Kasumi-1 (cell line): ENCODE measurements at regions not wholly inside any gene's neighbourhood (a gene's known extent, or its start where the extent isn't known, plus 50 kb on each side); places are given as distances from the start of the nearest gene placed in this dataset.

Experiments
- DNase-seq, 2 experiments: peaks; one replicate each; lab custom pipeline; 2025; lab: John Stamatoyannopoulos, UW

DNA sequence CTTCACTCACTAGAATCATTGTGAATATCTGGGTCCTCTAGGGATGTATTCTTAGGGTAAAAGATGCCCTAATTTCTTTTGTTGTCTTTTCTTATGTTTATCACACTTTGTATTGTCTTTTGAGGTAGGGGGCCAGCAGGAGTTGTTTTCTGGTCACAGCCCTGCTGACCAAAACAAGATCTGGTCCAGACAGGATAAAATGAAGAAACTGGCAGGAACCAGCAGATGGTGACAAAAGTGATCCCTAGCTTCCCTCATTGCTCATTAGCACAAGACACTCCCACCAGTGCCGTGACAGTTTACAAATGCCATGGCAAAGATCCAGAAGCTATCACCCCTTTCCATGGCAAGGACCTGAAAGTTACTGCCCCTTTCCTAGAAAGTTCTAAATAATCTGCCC lies 81.7 kb upstream of the CCDC85A start:
- DNase-seq = no peak

GRCh38 chr2:56102866-56103265 lies 80.9 kb upstream of the CCDC85A start:
- no peak for DNase-seq

DNA sequence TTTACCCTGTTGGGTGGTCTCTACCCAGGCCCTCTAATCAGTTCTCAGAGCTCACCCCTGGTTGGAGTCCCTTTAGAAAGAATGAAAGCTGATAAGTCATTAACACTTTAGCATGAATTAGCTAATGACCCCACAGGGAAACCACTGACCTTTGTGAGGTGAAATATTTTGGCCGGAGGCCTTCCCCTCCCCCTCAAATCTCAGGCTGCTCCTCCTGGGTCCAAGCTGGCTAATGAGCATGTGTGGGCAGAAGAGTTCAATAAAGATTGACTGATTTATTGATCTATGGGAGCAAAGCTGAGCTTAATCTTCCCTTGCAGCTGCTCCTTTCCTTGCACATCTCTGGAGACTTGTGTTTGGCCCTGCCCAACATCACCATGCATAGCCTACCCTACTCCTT lies 78.8 kb upstream of the CCDC85A start:
- no peak for DNase-seq

DNA sequence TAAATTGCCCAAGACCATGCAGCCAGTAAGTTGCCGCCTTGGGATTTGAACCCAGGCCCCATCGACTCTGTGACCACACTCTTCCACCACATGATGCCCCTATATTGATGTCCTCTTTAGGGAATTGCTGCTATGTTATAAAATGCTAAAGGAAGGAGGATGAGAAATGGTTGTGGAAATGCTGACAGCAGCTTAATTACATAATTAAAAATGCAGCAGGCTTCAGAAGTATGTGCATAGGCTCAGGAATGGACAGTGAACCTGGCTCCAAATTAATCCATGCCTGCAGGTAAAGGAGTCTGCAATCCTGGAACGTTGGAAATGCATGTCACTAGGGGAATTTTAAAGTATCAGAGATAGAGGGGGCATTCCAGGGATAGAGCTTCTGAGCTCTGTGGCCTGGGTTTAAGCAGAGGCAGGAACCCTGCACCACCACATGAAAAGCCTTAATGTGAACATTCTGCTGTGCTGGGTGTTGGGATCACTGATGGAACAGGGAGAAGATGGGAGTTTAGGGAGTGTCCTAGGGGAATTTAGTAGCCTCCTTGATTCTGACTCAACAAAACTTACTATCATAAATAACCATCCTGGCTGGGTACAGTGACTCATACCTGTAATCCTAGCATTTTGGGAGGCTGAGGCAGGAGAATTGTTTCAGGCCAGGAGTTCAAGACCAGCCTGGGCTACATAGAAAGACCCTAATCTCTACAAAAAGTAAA lies 76.1 kb upstream of the CCDC85A start:
- DNase-seq = no peak

GRCh38 chr2:56108806-56109205 lies 75.0 kb upstream of the CCDC85A start:
- no peak for DNase-seq

DNA sequence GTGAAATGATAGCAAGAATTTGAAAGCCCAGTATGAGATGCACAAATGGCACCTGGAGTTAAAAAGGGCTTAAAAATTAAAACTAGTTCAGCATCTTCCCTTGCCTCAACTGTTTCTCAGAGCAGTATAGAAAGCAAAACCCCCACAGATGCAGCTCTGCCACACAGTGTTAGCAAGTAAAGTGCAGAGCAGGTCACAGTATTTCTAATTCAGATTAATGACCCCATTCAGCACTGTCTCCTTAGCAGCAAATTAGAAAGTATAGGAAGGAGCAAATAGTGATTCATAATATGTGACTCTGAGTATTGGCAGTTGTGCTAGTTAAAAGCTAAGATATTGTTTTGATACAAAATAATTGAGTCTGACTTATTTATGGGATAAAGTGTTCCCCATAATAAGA lies 73.8 kb upstream of the CCDC85A start:
- DNase-seq = no peak

DNA sequence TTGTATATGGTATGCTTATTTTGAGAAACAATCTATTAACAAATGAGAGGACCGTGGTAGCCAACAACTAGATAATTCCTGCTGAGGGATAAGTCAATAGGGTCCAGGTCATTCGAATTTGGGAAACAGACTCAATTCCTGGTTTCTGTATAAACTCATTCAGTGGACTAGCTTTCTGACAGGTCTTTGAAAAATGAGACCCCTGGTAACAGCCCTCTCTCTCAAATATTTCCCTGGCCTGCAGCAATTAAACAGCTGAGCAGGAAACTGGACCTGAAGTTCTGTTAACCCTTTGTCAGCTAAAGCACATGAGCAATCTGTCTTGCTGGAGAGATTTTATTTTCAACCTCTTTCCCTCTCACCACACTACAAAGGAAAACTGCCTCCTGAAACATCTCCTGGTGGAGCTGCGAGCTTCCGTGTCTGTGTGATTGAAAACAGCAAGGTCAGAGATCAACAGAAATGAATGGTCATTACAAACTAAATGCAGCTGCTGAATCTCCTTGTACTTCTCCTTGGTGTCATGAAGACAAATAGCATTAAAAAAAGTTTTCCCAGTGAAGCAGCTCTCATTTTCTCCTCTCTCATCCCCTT lies 70.3 kb upstream of the CCDC85A start:
- DNase-seq = no peak

DNA sequence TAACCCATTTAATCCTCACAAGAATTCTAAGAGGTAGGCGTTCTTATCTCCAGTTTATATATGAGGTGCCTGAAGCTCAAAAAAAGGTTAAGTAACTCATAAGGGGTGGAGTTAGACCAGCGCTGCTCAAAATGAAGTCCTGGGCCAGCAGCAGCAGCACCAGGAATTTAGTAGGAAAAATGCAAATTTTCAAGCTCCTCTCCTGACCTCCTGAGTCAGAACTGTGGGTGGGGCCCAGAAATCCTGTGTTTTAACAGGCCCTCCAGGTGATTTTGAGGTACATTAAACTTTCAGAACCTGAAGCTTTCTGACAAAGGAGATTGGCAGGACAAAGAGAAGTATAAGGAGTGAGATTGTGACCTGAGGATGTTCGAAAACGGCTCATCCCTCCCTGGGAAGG lies 66.0 kb upstream of the CCDC85A start:
- DNase-seq = no peak

DNA sequence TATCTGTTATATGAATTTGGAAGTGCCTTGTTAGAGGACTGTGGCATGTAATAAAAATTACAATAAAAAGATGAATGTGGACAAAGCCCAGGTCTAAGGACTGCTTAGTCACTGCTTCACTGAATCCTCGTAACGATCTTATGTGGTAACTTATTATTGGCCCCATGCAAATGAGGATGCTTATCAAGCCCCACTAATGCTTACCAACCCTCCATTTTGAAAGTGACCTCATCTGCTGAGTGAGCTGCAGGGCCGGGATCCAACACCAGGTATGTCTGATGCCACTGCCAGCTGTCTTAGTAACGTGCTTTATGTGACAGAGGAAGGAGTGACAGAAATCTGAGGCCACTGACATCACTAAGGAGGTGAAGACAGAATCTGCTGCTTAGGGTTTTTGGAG lies 65.3 kb upstream of the CCDC85A start:
- DNase-seq = no peak

GRCh38 chr2:56121995-56122394 lies 61.8 kb upstream of the CCDC85A start:
- no peak for DNase-seq

- DNase-seq = no peak
Observed at GRCh38 chr2:56123538-56123937, 60.3 kb upstream of the CCDC85A start.

DNA sequence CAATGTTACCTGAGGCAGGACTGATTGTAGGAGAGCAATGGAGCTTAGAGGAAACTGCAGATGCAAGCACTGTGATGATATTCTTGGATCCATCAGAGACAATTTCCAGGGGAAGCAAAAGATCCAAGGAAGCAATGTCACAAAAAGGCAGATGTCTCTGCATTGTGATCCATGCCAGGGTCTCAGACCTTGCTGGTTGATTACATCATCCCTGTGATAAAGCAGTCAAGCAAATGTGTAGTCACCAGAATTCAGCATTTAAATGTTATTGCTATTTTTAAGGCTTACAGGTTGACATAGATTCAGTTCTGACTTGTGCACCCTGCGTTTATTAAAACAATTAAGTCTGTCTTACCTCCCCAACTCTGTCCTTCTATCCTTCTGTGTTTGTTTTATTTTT lies 56.8 kb upstream of the CCDC85A start:
- no peak for DNase-seq

GRCh38 chr2:56127463-56128152 lies 56.2 kb upstream of the CCDC85A start:
- no peak for DNase-seq

DNA sequence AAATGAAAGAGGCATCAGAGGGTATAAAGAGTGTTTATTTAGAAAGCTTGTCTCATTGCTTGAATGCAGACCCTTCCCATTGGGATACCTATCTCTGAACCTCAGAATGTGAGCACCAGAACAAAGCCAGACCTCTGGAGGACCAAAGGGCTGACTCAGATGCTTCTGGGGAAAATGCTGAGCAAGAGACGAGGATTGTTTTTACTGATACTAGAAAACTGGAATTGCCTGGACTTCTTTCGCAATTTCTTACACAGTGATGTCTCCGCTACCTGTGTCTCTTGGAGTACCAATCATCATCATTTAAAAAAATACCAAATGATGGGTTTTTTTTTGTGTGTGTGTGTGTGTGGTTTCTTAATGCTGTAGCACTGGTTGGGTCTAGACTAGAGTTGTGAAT lies 55.6 kb upstream of the CCDC85A start:
- no peak for DNase-seq

- DNase-seq = peak; percentile 18 to 58
Observed at GRCh38 chr2:56130463-56131070, 53.2 kb upstream of the CCDC85A start.

DNA sequence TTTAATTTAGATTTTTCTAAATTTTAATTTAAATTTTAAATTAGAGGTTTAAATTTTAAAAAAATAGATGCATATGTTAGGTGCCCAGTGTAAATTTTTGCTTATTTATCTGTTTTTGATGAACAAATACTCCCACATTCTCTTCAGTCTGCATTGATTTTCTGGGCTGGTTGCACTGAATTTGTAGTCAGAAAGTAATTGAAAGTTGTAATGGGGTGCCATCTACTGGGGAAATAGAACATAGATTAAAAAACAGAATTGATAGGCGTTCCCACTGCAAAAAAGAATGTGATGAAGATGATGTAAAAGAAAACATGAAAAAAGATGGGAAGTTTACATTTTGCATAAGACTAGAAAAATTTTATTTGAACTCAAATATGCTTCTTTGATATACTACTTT lies 51.7 kb upstream of the CCDC85A start:
- peak; percentile 39 to 72 for DNase-seq

GRCh38 chr2:56133441-56133840 lies 50.3 kb upstream of the CCDC85A start:
- DNase-seq = no peak

- DNase-seq = peak; percentile 18
Observed at GRCh38 chr2:56133931-56134629, 49.7 kb upstream of the CCDC85A start.
